GM21528 (cell line): ENCODE measurements at regions not wholly inside any gene's neighbourhood (a gene's known extent, or its start where the extent isn't known, plus 50 kb on each side); places are given as distances from the start of the nearest gene placed in this dataset.
"Not testable (repeated sequence)": the region's sequence is repeated elsewhere in the genome, so short reads cannot be mapped to it uniquely, and the experiment has no call there.

ENCODE experiments used
- ATAC-seq: cut with Tn5 transposase; IDR thresholded peaks from one replicate; pipeline ENCODE4 v1.9.1; 2021; ENCODE audit warnings: mild to moderate bottlenecking, moderate library complexity; ENCODE audit not compliant: unreplicated experiment, low FRiP score

- no peak for ATAC-seq
These were observed 106.0 kb upstream of the NDST4 start for GRCh38 chr4:115219315-115219860.

- no peak for ATAC-seq
These were observed 102.5 kb upstream of the NDST4 start for GRCh38 chr4:115215935-115216334.

GRCh38 chr4:115213716-115214115 lies 100.3 kb upstream of the NDST4 start:
- no peak for ATAC-seq

GRCh38 chr4:115201042-115201330 lies 87.6 kb upstream of the NDST4 start:
- ATAC-seq: no peak

GRCh38 chr4:115200201-115201041 lies 87.0 kb upstream of the NDST4 start:
- ATAC-seq: not testable (repeated sequence)

GRCh38 chr4:115194612-115195011 lies 81.2 kb upstream of the NDST4 start:
- ATAC-seq: not testable (repeated sequence)

GRCh38 chr4:115190529-115190928 lies 77.1 kb upstream of the NDST4 start:
- no peak for ATAC-seq

- ATAC-seq: no peak
These were observed 73.7 kb upstream of the NDST4 start for GRCh38 chr4:115187136-115187535.

- not testable (repeated sequence) for ATAC-seq
These were observed 66.1 kb upstream of the NDST4 start for GRCh38 chr4:115179438-115180062.

GRCh38 chr4:115178687-115179086 lies 65.3 kb upstream of the NDST4 start:
- not testable (repeated sequence) for ATAC-seq

GRCh38 chr4:115171220-115171619 lies 57.8 kb upstream of the NDST4 start:
- no peak for ATAC-seq

GRCh38 chr4:115165503-115165902 lies 52.1 kb upstream of the NDST4 start:
- no peak for ATAC-seq
